ENCODE measurements at regions not wholly inside any gene's neighbourhood (a gene's known extent, or its start where the extent isn't known, plus 50 kb on each side); places are given as distances from the start of the nearest gene placed in this dataset.

DNA sequence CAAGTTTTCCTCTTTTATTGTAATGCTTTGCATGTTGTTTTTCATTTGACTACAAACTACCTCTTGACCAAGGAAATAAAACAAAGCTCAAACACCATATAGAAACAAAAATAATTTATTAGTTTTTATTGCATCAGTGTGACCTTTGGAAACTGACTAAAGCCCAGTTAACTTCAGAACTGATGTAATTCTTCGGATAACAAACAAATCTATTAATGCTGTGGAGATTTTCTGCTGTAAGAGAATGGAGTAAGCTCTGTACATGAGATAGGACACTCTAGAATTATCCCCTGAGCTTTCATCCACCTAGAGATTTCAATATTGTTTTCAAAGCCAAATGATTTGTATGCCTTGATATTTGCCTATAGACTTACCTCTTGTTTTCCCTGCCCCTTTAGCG, 154.0 kb upstream of the KCNK2 start:
- DNase-seq (ENCODE audit: low spot score), result no peak

DNA sequence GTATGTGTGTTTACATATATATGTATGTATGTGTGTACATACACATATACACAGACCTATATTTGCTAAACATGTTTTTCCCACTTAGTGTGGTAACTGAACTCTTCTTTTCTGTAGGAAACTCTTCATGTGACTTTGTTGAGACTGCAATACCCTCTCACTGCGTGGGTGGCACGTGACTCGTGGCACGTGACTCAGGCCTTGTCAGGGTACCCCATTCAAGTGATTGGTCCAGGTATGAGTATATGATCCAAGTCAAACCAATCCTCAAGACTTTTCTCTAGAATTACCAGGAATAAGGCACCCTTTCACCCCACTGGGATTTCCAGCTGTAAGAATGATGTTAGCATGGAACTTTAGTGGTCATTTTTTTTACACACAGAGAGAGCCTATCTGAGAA, 149.2 kb upstream of the KCNK2 start:
- DNase-seq (ENCODE audit: low spot score), result no peak

DNA sequence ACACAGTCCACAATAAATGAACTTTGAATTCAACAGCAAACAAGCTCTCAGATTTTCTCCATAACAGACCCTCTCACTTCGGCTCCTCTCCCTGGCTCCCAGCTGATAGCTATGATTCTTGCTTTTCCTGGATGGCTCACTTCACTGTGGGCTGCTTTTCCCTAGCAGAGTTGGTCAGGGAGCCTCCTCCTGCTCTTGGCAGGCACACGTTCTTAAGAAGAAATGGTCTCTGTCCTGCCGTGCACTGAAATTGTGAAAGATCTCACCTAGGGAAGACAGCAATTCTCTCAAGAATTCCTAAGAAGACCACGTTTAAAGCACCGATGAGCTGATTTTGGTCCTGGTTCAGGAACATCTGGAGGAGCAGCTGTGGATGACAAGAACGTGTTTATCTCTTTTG, 148.5 kb upstream of the KCNK2 start:
- DNase-seq (ENCODE audit: low spot score), result no peak

DNA sequence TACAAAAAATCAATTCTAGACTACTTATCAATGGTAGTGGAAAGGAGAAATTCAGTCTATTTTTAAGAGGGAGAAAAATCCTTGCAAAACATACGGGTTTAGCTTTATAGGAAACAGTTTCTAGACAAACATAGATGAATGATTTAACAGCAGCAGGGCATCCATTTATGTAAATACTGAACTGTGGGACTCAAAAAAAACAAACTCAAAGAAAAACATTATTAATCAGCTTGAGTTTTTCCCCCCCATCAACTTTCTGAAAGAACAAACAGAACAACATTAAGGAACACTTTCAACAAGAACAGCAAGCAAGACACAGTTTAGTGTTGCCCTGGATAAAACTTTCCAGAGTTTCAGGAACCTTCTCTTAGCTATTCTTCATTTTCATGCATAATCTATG, 147.3 kb upstream of the KCNK2 start:
- DNase-seq (ENCODE audit: low spot score), result no peak

DNA sequence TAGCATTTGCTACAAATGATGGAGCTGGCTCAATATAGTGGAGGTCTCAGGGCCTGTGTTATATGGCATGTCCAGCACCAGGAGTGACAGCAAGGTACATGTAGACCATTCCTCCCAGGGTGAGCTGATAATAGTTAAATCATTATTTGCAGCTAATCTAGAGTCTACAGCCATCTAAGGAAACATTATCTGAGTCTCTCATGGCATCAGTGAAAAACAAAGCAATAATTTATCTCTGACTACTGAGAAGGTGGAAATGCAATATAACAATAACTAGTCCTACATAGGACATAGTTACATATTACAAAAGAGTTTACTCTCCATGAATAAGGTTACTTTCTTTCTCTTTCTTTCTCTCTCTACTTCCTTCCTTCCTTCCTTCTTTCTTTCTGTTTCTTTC, 143.4 kb upstream of the KCNK2 start:
- DNase-seq (ENCODE audit: low spot score), result no peak

DNA sequence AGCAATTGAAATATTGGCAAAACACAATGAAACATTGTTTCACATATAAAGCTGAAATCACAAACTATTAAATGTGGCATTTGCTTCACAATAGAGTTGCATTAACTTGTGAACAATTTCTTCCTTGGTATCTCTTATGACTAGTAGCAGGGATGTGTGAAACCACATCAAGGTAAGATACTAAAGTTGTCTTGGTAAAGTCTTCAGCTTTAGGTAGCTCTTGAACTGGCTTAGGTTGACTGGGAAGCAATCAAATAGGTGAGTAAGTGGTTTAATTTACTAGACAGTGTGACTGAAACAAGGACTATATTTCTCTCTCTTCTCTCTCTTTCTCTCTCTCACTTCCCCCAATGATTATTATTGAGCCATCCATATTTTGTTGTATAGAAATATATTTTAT, 141.5 kb upstream of the KCNK2 start:
- DNase-seq (ENCODE audit: low spot score), result no peak

DNA sequence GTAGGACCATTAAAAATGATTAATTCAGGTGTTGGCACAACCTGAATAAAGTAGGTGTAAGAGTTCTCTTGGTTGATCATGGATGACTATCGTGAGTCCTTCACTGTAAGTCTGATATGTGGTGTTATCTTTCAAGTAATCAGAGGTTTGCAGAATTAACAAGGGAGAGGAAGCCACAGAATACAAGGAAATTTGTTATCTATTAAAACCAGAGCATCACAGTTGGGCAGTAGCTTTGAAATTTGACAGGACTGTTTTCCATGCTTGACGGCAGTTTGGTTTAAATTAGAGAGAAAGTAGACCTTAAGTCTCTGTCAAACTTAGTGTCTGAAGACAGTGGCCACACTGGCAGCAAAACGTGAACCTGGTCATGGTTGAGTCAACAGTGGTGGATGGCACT, 139.5 kb upstream of the KCNK2 start:
- DNase-seq (ENCODE audit: low spot score), result no peak

DNA sequence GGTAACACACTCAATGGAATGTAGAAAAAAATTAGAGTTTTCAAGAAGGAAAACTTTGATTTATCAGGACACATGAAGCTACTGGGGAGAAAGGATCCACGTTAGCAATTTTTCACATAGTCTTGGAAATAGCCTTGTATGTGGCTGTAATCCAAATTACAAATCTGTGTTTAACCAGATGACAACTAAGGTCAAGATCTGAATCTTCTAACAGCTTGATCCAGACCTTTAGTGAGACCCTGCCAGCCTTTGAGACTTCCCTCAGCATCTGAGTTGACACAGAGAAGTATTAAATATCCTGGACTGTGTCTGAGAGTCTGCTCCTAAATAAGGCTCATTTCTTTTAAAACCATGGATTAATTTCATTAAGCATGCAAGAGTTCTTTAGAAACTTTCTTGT, 135.9 kb upstream of the KCNK2 start:
- DNase-seq (ENCODE audit: low spot score), result no peak

DNA sequence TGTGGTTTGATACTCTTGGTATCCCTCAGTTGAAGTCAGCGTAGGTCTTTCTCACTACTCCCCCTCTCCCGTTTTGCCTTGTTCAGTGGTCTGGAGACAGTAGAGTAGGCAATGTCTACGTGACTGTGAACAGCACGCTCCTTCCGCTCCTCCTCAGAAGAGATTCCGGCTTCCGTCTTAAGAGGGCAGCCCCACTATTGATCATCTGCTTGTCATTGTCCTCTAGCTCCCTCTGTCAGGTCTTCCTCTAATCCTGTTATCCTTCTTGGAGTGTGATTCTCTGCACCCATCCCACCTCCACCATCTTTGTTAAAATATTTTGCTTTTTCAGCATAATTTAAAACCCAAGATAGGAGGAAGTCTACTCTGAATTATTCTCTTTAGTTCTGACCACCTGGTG, 129.9 kb upstream of the KCNK2 start:
- no peak for DNase-seq (ENCODE audit: low spot score)

DNA sequence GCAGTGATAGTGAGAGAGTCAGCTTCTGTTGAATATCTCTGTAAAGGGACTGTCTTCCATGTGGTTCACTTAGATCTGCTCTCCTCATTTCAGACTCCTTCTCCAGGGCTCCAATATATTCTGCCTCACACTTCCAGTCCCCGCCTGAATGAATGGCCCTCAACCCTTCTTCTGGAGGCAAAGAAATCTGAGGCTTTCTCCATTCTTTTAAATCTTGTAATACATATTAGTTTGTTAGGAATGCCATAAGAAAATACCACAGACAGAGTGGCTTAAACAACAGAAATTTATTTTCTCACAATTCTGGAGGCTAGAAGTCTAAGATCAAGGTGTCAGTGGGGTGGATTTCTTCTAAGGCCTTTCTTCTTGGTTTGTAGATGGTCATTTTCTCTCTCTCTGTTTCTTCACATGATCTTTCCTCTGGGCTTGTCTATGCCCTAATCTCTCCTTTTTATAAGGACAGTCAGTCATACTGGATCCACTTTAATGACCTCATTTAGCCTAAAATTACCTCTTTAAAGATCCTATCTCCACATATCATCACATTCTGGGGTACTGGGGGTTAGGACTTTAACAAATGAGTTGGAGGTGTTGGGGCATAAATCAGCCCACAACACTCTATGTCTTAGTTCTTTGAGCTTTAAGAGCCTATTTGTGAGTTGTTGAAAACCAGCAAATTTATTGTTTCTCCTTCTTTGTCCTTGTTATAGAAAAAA, 128.5 kb upstream of the KCNK2 start:
- no peak for DNase-seq (ENCODE audit: low spot score)

DNA sequence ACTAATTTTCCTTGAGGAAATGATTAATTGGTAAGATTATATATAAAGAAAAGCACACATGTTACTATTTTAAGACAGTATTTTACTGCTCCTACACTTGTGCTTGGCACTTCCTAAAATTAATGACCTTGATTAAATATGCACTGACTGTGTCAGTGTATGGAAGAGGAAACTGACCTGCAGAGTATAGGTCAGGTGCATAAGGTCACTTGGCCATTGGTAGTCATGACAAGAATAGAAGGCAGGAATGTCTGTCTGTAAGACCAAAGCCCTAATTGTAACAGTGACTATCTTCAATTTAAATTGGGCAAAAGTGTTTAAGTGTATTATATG, 128.0 kb upstream of the KCNK2 start:
- no peak for DNase-seq (ENCODE audit: low spot score)

DNA sequence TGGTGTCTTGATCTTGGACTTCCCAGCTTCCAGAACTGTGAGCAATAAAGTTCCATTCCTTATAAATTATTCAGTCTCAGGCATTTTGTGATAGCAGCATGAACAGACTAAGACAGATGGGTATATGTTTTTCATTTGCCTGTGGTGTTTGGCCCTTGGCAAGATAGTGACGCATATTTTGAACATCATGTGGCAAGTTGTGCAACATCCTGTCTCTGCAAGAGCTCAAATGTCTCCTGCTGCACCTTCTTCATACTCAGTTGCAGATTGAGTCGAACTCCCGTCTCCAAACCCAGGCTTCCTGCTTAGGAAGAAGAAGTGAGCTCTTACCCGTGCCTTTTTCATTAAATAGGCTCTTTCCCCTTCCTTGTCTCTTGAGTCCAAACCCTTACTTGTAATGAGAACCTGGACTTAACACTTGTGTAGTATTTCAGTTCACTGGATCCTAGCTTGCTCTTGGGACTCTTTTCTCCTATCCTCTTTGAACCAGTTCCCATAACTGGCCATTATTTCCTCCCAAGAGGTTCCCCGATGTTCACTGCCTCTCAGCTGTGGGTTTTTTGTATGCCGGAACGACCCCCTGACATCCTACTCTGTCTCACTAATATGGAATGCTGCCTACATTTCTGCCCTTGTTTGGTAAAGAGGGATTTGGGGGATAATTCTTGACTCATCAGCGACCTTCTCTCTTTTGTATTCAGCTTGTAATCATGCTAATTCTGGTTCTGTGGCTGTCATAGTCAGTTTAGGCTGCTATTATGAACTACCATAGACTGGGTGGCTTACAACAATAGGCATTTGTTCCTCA, 125.0 kb upstream of the KCNK2 start:
- DNase-seq (ENCODE audit: low spot score), result peak; percentile 92

DNA sequence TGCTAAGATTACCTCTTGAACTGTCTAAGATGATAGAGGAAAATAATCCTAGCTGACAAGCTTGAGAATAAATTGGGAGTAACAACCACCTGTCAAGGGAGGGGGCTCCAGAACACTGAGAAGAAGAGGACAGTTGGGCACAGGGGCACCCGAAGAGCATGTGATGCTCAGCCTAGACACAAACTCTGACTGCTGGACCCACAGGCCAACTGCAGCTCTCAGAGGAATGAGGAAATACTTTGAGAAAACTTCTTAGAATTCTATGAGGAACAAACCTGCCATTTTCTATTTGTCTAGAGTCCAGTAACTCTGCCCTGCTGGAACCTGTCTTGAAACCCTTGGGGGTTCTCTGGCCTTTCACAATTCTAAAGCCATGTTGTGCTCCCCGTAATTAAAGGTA, 124.1 kb upstream of the KCNK2 start:
- no peak for DNase-seq (ENCODE audit: low spot score)

DNA sequence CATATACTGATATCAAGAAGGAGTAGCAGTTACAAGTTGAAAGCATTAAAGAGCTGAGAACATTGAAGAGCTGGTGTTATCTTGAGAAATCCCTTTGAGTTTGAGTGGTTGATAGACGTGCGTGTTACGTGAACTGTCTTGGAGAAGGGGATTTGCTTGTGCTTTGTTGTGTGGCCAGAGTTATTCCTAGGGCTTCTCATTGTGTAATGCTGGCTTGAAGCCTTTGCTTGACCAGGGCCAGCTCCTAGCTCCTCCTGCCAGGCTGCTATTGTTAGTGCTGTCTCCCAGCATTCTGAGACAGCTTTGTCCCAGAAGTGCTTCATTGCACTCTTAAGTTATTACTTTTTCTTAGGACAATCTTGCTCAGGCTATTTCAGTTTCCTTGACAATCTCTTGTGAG, 116.2 kb upstream of the KCNK2 start:
- no peak for DNase-seq (ENCODE audit: low spot score)

DNA sequence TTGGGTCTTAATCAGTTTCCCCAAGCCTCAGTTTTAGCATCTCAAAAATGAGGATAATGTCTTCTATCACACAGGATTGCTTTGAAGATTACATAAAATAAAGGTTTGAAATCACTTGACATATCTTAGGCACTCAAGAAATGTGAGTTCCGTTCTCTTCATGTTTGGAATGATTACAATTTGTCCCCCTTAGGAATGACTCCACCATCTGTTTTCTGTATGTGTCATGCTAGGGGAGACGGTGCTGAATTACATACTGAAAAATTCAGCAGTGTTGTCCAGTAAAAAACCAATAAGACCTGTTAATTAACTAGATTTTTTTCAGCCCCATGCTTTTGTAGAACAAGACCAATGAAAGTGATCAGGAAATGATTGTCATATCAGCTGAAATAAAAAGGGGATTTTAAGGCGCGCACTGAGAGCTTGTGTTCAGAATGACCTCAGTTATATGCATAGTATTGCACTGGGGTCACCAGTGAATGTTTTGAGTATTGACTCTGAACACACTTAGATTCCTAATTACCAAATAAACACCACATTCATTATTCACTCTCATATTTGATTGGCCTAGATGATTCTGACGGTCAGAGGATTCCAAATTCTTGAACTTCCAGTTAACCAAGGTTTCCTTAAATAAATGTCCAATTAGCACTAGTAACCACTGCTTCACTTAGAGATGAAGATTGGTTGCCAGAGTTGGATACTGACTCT, 114.5 kb upstream of the KCNK2 start:
- DNase-seq (ENCODE audit: low spot score), result no peak

DNA sequence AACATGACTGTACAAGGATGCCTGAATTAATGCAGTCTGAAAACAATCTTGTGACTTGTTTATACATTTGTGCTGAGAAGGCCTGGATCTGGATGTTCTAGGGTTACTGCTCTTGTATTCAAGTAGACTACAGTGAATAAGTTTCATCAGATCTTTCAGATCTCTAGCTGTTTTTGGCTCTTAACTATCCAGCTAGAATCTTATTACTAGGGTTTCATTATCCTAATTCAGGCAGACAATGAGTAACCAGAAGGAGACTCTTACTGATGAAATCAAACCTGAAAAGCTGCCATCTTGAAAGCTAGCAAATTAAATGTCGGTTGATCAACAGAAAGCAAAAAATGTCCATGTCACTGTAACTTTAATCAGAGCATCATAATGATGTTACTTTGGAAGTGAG, 112.5 kb upstream of the KCNK2 start:
- DNase-seq (ENCODE audit: low spot score), result no peak

DNA sequence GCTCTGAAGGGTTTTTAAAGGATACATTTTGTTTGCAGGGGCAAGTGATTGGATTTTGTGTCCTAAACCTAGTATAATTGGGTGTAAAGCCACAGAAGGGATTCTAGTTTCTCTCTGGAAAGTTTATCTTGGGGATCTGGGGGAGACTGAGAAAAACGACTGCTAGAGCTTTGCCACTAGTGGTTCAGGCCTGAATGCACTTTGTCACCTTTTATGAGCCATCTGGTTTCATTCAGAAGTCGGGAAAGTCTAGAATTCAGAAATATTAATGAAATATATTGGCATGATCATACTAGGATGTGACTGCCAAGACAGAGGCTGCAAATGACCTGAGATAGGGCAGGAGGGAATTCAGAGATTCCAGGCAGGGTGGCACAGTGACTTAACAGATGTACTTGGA, 111.5 kb upstream of the KCNK2 start:
- DNase-seq (ENCODE audit: low spot score), result no peak

DNA sequence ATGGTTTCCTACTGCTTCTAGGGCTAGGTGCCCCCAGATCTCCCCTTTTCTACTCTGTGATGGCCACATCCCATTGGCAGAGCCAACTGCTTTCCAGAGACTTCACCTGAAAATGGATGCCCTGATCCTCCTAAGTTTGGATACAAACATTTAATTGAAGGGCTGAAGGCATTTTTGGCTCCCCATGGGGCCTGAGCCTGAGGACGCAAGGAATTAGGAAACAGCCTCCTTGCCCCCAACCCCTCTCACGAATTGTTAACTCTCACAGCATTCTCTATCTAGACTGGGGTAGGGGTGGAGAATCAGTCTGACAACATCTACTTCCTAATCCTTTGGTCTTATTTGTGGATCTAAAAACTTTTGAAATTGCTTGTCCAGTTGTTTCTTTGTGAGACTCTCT, 108.5 kb upstream of the KCNK2 start:
- no peak for DNase-seq (ENCODE audit: low spot score)

DNA sequence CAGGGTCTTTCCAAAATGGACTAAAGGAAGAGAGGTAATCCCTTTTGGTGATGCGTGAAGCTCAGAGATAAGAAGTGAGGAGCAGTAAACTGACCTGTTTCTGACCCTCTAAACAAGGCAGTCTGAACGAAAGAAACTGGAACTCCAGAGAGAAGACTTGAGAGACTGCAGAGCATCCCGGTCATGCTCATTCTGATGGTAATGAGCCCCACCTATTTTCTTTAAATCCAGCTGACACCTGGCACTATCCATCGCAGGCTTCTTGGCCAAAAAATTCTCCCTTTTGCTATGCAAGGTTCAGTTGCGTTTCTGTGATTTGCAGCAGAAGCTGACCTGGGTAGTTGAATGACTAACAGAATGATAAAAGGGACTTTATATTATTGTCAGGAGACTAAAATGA, 105.9 kb upstream of the KCNK2 start:
- no peak for DNase-seq (ENCODE audit: low spot score)

DNA sequence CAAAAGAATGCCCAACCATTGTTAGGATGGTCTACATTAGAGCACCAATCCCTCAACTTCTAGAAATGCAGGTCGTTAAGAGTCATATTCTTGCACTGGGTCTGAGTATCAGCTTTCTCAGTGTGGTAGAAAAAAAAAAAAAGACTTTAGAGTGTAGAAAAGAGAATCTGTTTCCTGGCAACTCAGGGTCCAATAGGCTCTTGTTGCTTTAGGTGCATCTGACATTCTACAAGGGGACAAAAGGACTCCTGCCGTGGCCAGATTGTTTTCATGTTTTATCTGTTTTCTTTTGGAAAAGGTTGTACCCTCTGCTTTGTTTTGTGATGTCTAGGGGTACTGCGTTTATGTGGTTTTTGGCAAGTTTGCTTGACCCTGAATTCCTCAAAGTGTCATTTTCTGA, 105.4 kb upstream of the KCNK2 start:
- DNase-seq (ENCODE audit: low spot score), result no peak

DNA sequence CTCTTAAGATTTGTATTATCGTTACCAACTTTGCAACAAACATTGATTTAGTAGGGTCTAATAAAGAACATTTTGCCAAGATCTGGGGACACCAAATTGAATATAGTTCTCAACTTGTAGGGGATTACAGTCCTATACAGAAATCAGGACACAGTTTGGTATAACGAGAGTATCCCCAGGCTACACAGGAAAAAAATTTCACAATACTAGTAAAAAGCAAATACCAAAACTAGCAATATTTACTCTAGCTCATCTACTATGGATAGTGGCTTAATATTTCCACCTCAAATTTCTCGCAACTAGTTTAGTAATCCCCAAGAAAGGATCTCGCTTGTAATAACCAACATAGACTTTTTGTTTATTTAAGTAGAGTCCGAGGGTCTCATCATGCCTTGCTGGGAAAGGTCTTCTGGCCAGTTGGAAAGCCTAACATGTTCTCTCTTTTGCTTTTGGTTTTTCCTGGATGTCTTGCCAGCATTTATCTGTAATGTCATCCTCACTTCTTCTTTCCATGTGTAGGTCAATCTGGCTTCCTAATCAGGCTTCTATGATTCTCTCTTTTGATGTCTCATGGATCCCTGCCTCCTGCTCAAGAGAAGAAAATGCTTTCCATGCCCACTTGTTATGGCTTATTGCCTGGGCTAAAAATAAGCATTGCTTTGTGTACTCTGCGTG, 104.7 kb upstream of the KCNK2 start:
- DNase-seq (ENCODE audit: low spot score), result no peak

DNA sequence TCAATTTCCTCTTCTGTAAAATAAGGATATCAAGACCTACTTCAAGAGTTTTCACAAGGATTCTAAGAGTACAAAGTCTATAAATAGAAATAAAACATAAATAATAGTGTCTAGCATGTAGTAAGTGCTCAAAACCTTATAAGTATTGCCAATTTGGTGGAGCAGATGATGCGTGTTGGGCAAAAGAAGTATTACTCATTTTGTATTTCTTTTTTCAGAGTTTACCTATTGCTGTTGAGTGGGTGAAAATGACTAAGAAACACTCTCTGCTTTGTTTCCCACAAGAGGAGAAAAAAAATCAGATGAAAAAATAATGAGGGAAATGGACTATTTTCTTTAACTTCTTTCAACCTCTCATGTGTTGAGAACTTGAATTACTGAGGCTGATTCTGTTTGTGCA, 103.3 kb upstream of the KCNK2 start:
- DNase-seq (ENCODE audit: low spot score), result no peak

DNA sequence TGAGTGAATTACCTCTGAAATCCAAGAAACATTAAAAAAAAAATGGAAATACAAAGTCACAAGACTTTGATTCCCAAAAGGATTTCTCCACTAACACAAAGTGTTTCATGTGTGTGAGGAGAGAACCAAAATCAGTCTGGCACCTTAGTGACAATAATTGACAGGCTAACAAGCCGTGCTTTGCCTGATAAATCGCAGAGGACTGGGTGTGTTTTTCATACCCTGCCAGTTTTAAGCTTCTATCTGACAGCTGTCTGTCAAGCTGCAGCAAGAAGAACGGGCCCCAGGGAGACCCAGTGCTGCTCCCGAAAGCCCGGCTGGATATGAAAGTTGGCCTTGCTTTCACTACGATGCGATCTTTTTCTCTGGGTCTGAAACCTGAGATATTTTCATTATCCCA, 101.6 kb upstream of the KCNK2 start:
- DNase-seq (ENCODE audit: low spot score), result no peak
